ENCODE measurements at regions not wholly inside any gene's neighbourhood (a gene's known extent, or its start where the extent isn't known, plus 50 kb on each side); places are given as distances from the start of the nearest gene placed in this dataset.
"Not testable (repeated sequence)": the region's sequence is repeated elsewhere in the genome, so short reads cannot be mapped to it uniquely, and the experiment has no call there.

DNA sequence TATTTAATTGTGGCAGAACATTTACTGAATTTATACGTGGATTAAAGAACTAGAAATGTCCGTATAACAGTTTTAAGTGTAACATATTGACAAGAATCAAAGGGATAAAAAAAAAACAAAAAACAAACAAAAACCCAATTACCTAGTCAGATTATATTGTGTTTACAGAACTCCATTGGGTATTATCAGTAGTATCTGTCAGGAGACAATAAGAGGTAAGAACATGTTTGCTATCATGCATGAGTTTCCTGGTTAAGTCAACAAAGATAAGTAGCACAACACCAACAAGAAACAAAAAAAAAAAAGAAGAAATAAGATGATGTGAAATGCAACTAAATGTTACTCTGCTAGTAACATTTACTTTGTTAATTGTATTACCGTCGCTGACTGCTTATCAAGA lies 570.6 kb downstream of the ZBBX start:
- no peak for DNase-seq

DNA sequence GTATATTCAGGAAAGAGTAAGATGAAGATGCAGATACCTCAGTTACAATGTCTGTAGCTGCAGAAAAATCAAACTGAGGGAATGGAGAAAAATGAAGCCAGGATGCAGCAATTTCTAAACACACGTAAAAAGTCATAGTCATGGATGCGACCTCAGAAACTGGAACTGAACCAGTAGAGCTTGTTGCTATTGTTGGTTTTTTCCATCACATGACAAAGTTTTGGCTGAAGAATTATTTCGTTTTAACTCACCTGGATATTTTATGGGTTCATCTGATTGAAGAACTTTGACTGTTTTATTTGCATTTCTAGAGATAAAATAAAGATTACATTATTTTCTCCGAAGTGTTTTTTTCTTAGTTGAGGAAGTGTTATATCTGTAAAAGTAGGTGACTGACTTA lies 591.2 kb downstream of the ZBBX start:
- DNase-seq, result no peak

DNA sequence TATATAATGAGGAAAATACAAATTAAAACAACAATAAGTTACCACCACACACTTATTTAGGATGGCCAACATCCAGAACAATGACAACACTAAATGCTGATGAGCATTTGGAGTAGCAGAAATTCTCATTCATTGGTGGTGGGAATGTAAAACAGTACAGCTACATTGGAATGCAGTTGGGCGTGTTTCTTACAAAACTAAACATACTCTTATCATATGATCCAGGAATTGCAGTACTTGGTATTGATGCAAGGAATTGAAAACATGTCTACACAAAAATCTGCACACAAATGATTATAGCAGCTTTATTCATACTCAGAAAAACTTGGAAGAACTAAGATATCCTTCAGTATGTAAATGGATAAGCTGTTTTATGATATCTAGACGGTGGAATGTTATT lies 594.2 kb downstream of the ZBBX start:
- DNase-seq, result no peak

DNA sequence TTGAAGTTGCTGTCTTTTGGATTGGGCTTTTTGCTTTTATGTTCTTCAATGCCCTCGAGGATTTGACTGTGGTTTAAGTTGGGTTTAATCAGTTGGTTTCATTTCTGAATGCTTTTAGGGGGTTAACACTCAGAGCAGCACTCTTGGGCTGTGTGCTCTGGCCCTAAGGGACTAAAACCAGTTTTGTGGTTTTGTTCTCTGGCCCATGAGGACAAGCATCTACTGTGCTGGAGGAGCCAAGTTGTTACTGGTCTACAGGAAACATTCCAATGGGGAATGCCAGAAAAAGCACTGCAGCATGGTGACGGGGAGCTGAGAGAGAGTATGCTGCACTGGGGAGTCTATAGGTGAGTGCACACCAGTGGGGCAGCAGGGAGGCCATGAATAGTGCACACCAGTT lies 596.9 kb downstream of the ZBBX start:
- no peak for DNase-seq

DNA sequence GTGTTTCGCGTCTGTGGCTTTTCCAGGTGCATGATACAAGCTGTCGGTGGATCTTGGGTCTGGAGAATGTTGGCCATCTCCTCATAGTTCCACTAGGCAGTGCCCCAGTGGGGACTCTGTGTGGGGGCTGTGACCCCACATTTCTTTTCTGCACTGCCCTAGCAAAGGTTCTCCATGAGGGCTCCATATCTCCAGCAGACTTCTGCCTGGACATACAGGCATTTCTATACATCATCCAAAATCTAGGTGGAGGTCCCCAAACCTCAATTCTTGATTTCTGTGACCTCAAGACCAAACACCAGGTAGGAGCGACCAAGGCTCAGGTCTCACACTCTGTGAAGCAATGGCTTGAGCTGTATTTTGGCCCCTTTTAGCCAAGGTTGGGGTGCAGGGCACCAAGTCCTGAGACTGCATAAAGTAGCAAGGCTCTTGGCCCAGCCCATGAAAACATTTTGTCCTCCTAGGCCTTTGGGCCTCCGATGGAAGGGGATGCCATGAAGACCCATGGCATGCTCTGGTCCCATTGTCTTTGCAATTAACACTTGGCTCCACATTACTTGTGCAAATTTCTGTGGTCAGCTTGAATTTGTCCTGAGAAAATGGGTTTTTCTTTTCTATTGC lies 615.3 kb downstream of the ZBBX start:
- no peak for DNase-seq

DNA sequence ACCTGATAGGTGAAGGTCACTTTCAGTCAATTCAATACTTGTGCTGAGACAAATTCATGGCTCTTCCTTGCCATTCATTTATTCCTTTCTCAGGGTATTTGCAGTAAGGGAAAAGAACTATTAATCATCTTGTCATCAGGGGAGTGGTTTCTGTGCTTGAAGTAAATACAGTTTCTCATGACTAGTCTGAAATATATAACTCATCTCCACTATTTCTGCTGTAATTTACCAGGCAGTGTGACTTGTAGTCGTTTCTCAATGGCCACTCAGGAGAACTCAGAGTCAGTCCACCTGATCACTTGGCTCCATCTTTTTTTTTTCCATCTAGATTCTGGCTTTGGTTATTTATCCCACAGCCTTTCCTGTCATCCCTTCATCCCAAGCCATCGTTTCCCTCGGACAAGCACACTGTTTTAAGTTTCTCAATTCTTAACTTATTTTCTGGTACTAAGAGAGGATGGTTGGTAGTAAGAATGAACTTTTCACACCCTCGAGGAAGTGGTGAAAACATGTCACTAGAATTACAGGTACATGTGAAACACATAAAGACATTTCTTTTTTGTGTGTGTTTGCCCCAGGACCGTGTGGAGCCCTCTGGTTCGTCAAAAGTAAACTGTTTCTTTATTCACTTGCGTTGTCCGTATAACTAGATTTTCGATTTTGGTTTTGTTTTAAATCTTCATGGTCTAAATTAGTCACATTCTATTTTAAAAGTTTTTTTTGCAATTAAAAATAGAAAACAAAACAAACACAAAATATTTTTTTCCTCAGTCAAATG lies 620.2 kb downstream of the ZBBX start:
- DNase-seq, result no peak

DNA sequence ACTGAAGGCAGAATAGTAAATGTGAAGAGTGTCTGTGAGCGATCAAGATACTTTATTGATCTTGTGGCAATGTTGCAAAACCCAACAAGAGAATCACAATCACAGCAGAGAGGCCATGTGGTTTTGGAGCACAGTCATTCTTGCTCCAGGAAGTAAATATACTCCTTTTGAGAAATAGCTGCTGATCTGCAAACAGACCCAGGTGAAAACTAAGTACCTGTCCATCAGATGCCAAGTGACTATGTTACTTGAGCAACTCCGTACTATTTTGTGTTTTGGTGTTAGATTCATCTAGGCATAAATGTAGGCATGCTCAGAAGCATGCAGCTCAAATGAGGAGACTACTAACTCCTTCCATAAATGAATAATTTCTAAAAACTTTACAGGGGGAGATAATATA lies 627.9 kb downstream of the ZBBX start:
- no peak for DNase-seq

DNA sequence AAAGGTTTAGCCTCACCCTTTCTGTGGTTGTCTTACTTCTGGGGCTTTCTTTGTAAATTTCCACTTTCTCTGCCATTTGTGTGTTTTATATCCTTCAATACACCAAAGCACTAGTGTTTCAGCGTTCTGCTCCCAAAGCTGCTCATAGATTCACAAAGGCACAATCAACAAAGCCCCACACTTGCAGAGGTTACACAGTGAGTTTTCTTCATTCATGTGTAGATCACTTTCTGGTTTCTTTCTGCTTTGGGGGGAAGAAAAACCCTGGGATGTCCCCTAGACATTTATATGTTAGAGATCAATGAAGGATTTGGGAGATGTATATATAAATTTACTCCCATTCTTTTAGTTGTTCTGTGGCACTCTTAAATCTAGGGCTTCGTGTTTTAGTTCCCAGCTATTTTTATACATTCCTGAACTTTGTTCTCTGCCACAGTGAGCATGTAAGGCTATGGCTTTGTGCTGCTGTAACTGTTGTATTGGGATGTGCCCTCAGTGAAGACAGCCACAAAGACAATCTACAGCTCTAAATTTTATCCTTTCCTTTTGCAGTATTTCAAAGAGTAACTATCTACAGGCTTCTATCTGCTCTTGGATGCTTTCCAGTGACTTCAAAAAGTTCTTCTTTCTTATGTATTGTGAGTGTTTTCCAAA lies 636.5 kb downstream of the ZBBX start:
- no peak for DNase-seq

DNA sequence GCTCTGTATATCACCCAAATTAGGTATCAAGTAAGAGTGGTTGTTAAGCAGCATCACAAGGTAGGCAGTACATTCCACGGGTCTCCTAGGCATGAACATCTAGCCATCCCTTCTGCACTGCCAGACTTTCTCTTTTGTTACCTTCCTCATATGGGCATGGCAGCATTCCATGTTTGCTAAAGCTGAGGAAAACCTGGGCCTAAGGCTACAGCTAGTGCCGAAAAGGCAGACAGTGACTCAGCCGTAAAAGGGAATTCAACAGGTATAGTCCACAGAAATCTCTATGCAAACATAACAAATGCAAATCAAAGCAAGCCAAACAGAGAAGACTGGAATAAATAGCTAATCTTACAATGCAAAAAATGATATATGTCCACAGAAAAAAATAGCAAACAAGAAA lies 645.4 kb downstream of the ZBBX start:
- no peak for DNase-seq

DNA sequence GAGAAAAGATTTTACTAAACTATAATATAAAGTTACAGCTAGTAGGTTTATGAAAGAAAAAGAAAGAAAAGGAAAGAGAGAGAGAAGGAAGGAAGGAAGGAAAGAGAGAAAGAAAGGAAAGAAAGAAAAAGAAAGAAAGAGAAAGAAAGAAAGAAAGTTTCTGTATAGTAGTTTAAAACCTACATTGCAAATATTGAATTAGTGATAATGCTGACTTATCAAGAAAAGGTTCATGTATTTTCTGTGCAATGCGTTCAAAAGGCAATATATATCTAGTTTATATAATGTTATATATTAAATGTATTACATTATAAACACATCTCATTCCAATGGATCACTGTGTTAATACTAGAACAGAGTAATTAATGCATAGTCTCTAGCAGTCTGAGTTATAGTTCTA lies 648.4 kb downstream of the ZBBX start:
- no peak for DNase-seq

DNA sequence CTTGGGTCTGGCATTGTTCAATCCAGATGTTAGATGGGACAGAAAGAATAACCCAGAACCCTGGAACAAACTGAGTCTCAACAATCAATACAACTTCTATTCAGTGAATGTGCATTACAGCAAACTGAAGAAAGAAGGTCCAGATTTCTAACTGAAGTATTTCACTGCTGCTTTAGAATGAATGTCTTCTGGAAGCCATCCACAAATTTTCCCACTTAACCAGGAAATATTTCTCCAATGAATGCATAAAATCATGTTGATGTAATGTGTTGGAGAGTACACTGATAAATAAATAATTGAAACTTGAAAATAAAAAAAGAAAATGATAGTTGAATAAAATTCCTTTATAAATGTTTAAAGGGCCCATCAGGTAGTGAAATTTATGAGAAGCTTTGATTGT lies 658.6 kb downstream of the ZBBX start:
- no peak for DNase-seq

DNA sequence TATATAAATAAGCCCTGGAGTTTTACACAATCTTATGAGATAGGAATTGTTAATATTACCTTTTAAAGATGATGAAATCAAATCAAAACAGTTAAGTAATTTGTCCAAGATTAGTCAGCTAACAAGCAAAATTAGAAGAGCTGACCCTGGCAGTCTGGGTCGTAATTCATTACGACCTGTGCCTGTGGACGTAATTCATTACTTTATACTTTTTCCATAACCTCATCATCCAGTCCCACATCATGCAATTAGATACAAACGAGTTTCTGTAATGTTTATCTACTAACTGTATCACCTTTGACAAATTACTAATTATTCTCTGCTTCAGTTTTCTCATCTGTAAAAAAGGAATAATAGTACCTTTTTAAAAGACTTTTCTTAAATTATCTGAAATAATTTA lies 665.9 kb downstream of the ZBBX start:
- no peak for DNase-seq

DNA sequence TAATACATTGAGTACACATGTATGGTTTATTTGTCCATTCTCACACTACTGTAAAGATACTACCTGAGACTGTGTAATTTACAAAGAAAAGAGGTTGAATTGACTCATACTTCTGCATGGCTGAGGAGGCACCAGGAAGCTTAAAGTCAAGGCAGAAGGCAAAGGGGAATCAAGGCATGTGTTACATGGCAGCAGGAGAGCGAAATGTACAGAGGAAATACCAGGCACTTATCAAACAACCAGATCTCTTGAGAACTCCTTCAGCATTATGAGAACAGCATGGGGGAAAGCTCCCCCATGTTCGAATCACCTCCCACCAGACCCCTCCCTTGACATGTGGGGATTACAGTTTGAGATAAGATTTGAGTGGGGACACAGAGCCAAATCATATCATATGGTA lies 666.3 kb downstream of the ZBBX start:
- DNase-seq, result no peak

DNA sequence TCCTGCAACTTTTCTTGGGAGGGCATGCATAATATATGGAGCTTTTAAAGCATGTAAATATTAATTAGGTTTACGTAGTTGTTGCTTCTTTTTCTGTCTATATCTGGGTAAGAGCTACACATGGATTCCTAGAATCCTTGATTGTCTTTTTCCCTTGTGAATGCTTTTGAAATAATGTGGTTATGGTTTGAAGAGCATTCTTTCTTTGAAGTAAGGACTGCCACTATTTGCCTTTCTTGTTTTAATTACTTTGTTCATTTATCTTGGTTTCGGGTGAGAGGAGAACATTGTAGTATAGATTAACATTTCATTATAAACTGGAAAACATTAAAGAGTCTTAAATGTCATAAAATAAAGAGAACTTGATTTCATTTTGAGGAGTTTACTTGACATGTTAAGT lies 674.0 kb downstream of the ZBBX start:
- DNase-seq, result no peak

DNA sequence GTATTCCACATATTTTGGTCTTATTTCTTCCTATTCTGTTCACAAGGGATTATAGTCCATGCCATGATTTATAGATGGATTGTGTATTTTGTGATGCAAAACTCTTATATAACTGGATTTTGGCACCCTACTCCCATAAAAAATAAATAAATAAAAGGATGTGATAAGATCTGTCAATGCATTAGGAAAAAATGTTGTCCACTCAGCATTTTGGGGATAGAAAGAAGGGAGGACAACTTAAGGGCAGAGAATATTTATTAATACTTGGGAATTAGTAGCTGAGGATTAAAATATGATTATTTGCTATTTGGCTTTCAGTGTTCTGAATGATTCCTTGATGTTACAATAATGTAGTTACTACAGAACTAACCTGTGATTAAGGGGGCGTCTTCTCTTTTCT lies 682.6 kb downstream of the ZBBX start:
- DNase-seq, result no peak

DNA sequence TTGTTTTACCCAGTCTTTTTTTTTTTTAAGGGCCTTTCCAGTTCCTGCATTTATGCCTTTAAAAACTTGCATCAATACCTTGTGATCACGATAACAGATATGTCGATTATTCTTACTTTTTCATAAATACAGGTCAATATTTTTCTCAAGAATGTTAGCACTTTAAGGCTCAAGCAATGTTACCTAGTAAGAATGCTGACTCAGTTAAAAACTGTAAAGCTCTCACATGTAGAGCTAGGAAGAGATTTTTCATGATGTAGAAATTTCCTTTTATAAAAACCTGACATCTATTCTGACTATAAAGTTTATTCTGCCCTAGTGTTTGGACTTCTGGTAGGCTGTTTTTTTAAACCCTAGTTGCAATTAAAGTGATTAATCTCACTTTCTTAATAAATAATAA lies 684.0 kb downstream of the ZBBX start:
- no peak for DNase-seq

DNA sequence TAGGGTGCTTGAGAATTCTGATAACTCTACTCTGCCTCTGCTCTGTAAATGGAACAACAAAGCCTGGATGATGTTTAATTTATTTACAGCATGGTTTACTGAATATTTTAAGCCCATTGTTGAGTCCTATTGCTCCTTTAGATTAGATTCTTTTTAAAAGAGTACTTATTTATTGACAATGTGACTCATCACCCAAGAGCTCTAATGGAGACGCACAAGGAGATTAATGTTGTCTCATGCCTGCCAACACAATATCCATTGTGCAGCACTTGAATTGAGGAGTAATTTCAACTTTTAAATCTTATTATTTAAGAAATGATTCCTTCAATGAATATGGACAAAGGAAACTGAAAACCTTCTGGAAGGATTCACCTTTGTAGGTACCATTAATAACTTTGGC lies 691.4 kb downstream of the ZBBX start:
- DNase-seq, result no peak

DNA sequence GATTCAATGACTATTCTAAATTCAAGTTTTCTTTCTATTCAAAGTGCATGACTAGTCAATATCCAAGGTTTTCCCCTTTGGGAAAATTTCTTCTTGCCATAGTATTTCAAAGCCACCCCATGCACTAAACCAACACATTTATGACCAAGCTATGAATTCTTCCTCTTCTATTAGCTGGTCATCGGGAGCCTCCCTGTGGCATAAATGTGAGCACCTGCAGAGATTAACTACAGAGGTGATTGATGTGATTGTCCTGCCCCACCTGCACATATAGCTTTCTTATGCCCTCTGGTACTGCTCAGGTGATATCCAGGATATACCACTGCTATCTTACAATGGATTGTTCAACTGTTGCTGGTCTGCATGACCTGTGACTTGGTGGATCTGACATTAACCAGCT lies 694.9 kb downstream of the ZBBX start:
- DNase-seq, result no peak

DNA sequence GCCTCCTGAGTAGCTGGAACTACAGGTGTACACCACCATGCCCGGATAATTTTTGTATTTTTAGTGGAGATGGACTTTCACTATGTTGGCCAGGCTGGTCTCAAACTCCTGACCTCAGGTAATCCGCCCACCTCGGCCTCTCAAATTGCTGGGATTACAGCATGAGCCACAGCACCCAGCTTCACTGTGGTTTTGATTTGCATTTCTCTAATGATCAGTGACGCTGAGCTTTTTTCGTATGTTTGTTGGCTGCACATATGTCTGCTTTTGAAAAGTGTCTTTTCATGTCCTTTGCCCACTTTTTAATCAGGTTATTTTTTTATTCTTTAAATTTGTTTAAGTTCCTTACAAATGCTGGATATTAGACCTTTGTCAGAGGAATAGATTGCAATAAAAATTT lies 696.0 kb downstream of the ZBBX start:
- not testable (repeated sequence) for DNase-seq

DNA sequence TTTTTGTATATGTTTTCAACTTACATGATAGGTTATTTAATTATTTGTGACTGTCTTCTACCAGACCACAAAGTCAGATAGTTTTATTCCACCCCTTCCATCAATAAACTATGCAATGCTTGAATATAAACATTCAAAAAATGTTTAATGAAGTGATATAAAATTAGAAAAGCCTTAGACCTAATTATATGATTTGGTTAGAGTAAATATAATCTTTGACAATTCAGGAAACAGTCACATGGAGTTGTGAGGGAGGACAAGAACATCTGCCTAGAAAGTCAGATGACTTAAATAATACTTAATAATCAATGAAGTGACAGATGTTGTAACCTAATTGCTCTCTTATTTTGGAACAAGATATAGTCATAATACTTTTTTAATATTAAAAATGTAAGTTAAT lies 710.3 kb downstream of the ZBBX start:
- no peak for DNase-seq

DNA sequence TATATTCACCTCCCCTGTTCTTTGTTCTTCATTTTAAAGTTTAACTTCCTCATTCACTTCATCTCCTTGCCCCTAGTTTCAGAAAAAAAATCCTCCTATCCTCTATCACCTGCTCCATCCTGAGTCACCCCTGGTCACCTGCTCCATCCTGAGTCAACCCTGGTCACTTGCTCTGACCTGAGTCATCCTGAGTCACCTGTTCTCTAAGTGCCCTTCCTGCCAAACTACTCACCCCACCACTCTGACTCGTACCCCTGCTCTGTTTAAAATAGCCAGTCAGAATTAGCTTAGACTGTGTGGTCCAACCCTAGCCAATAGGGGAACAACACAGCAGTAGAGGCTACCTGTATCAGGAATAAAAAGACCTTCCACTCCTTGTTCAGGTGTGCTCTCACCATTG lies 716.9 kb downstream of the ZBBX start:
- no peak for DNase-seq

DNA sequence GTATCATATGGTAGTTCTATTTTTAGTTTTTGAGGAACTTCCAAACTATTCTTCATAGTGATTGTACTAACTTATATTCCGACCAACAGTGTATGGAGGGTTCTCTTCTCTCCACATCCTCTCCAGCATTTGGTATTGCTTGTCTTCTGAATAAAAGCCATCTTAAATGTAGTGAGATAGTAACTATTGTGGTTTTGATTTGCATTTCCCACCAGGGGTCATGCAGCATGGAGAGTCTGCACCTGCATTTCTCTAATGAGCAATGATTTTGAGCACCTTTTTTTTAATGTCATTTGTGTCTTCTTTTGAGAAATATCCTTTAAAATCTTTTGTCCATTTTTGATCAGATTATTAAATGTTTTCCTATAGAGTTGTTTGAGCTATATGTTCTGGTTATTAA lies 718.5 kb downstream of the ZBBX start:
- no peak for DNase-seq

DNA sequence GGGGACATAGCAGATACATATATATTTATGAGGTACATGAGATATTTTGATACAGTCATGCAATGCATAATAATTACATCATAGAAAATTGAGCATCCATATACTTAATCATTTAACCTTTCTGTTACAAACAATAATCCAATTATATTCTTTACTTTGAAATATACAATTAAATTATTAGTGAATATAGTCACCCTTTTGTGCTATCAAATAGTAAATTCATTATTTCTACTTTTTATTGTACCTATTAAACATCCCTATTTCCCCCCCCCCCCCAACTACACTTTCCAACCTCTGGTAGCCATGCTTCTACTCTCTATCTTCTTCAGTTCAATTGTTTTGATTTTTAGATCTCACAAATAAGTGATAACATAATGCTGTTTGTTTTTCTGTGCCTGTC lies 719.1 kb downstream of the ZBBX start:
- no peak for DNase-seq

DNA sequence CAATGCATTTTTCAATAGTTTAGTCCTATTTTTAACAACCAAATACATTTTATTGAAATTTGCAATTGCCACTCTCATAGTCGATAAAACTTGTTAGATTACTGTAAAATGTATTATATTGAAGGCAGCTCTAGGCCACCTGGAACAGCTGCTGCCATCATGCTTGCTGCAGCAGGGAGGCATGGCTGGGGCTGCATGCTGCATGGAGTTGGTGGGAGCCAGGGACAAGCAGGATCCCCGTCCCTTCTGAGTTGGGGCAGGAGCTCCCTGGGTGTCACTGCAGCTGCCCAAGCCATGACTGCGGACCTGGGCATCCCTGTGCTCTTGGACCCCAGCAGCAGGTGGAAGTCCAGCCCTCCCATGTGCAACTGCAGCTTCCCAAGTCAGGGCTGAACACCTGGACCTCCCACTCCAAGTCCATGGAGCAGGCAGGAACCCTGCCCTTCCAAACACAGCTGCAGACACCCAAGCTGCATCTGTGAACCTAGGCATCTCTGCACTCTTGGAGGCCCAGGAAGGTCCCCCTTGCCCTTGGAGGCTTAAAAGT lies 742.0 kb downstream of the ZBBX start:
- no peak for DNase-seq

All from COR-L47 (cell line).